SK-N-SH treated with all-trans-retinoic acid at 6 μM for 48 hours (cell line): ENCODE measurements at regions not wholly inside any gene's neighbourhood (a gene's known extent, or its start where the extent isn't known, plus 50 kb on each side); places are given as distances from the start of the nearest gene placed in this dataset.

Source experiments
- ATAC-seq: fragments of 200-7000 bp; cut with Tn5 transposase; 3 replicates; pipeline ENCODE4 v1.9.1; 2020; ENCODE audit warnings: mild to moderate bottlenecking, moderate library complexity
- ARNTL ChIP-seq: fragments of 450-650 bp; formaldehyde crosslinking; IDR thresholded peaks from 2 replicates; pipeline ENCODE4 v1.5.0; 2020; ENCODE audit warnings: low read depth, mild to moderate bottlenecking, moderate library complexity, borderline replicate concordance
- BACH2 ChIP-seq: fragments of 250-450 bp; sonication (Bioruptor Pico); IDR thresholded peaks from 2 replicates; pipeline ENCODE4 v1.9.0; 2021; ENCODE audit warnings: mild to moderate bottlenecking, borderline replicate concordance
- CREB5 ChIP-seq: fragments of 250-450 bp; sonication (Bioruptor Pico); IDR thresholded peaks from 2 replicates; pipeline ENCODE4 v1.5.1; 2020; ENCODE audit warnings: low read depth, mild to moderate bottlenecking, moderate library complexity
- CSDC2 ChIP-seq: fragments of 250-450 bp; sonication (Bioruptor Pico); IDR thresholded peaks from 2 replicates; pipeline ENCODE4 v1.5.0; 2020; ENCODE audit warnings: mild to moderate bottlenecking, moderate library complexity
- CSRNP3 ChIP-seq: fragments of 250-450 bp; sonication (Bioruptor Pico); IDR thresholded peaks from 2 replicates; pipeline ENCODE4 v1.5.1; 2021; ENCODE audit warnings: mild to moderate bottlenecking, moderate library complexity
- ESRRG ChIP-seq: fragments of 250-450 bp; sonication (Bioruptor Pico); IDR thresholded peaks from 2 replicates; pipeline ENCODE4 v1.6.1; 2021; ENCODE audit warnings: mild to moderate bottlenecking
- GLIS3 ChIP-seq: fragments of 250-450 bp; sonication (Bioruptor Pico); IDR thresholded peaks from 2 replicates; pipeline ENCODE4 v1.5.0; 2020; ENCODE audit warnings: mild to moderate bottlenecking, moderate library complexity
- ISL1 ChIP-seq: fragments of 250-450 bp; sonication (Bioruptor Pico); IDR thresholded peaks from 2 replicates; pipeline ENCODE4 v2.1.2; 2022; ENCODE audit warnings: mild to moderate bottlenecking, moderate library complexity
- OSR1 ChIP-seq: fragments of 250-450 bp; sonication (Bioruptor Pico); IDR thresholded peaks from 2 replicates; pipeline ENCODE4 v1.8.0; 2022; ENCODE audit warnings: moderate library complexity, mild to moderate bottlenecking, inconsistent platforms
- PATZ1 ChIP-seq: fragments of 250-450 bp; sonication (Bioruptor Pico); IDR thresholded peaks from 2 replicates; pipeline ENCODE4 v1.8.0; 2020; ENCODE audit warnings: mild to moderate bottlenecking, moderate library complexity, borderline replicate concordance
- POU6F1 ChIP-seq: fragments of 250-450 bp; sonication (Bioruptor Pico); IDR thresholded peaks from 2 replicates; pipeline ENCODE4 v1.8.0; 2021; ENCODE audit warnings: low read depth, mild to moderate bottlenecking, moderate library complexity, borderline replicate concordance
- RARB ChIP-seq: fragments of 250-450 bp; sonication (Bioruptor Pico); IDR thresholded peaks from 2 replicates; pipeline ENCODE4 v1.8.0; 2021; ENCODE audit warnings: mild to moderate bottlenecking, moderate library complexity
- SNAI2 ChIP-seq: fragments of 250-450 bp; sonication (Bioruptor Pico); IDR thresholded peaks from 2 replicates; pipeline ENCODE4 v1.5.0; 2020; ENCODE audit warnings: mild to moderate bottlenecking, moderate library complexity
- TCF4 ChIP-seq: fragments of 250-450 bp; sonication (Bioruptor Pico); IDR thresholded peaks from 2 replicates; pipeline ENCODE4 v1.8.0; 2021; ENCODE audit warnings: mild to moderate bottlenecking, moderate library complexity, borderline replicate concordance
- TOX ChIP-seq: fragments of 250-450 bp; sonication (Bioruptor Pico); IDR thresholded peaks from 2 replicates; pipeline ENCODE4 v1.8.0; 2021; ENCODE audit warnings: mild to moderate bottlenecking, moderate library complexity, borderline replicate concordance
- TSHZ2 ChIP-seq: fragments of 250-450 bp; sonication (Bioruptor Pico); IDR thresholded peaks from 2 replicates; pipeline ENCODE4 v1.5.0; 2020; ENCODE audit warnings: mild to moderate bottlenecking, moderate library complexity
- ZC3H10 ChIP-seq: fragments of 250-450 bp; sonication (Bioruptor Pico); IDR thresholded peaks from 2 replicates; pipeline ENCODE4 v1.5.1; 2021; ENCODE audit warnings: mild to moderate bottlenecking, moderate library complexity
- ZFP3 ChIP-seq: fragments of 250-450 bp; sonication (Bioruptor Pico); IDR thresholded peaks from 2 replicates; pipeline ENCODE4 v1.5.0; 2020; ENCODE audit warnings: mild to moderate bottlenecking, moderate library complexity
- ZFP30 ChIP-seq: fragments of 450-650 bp; formaldehyde crosslinking; IDR thresholded peaks from 2 replicates; pipeline ENCODE4 v1.5.0; 2022; ENCODE audit warnings: mild to moderate bottlenecking, moderate library complexity
- ZNF565 ChIP-seq: fragments of 450-650 bp; formaldehyde crosslinking; conservative IDR thresholded peaks from 2 replicates; pipeline ENCODE4 v1.5.0; 2020; ENCODE audit warnings: low read depth, mild to moderate bottlenecking, moderate library complexity
- ZNF70 ChIP-seq: fragments of 450-650 bp; formaldehyde crosslinking; IDR thresholded peaks from 2 replicates; pipeline ENCODE4 v1.5.0; 2020; ENCODE audit warnings: mild to moderate bottlenecking, moderate library complexity
- ZNF8 ChIP-seq: fragments of 450-650 bp; formaldehyde crosslinking; IDR thresholded peaks from 2 replicates; pipeline ENCODE4 v1.5.0; 2020; ENCODE audit warnings: mild to moderate bottlenecking, moderate library complexity

- TF ChIP-seq ARNTL (CRISPR knock-in tag), result no peak
- TF ChIP-seq SNAI2 (CRISPR knock-in tag), result no peak
- TF ChIP-seq TCF4 (CRISPR knock-in tag), result no peak
- TF ChIP-seq ZFP3, result no peak
- TF ChIP-seq RARB (CRISPR knock-in tag), result no peak
Observed at GRCh38 chr6:5851261-5851757, 155.4 kb downstream of the NRN1 start (continued).

GRCh38 chr6:5850848-5851255, 155.9 kb downstream of the NRN1 start:
- no peak for ATAC-seq
- TF ChIP-seq RARB (CRISPR knock-in tag) (no peak), ZNF8 (CRISPR knock-in tag) (no peak), ESRRG (CRISPR knock-in tag) (no peak), TOX (CRISPR knock-in tag) (no peak), ZNF565 (CRISPR knock-in tag) (no peak), ZFP30 (CRISPR knock-in tag) (no peak), OSR1 (no peak), ISL1 (CRISPR knock-in tag) (no peak), SNAI2 (CRISPR knock-in tag) (no peak), CSDC2 (CRISPR knock-in tag) (no peak), GLIS3 (no peak), CSRNP3 (CRISPR knock-in tag) (no peak), TCF4 (CRISPR knock-in tag) (no peak), POU6F1 (no peak), ZFP3 (no peak), BACH2 (CRISPR knock-in tag) (no peak), CREB5 (CRISPR knock-in tag) (no peak), TSHZ2 (CRISPR knock-in tag) (no peak)
- TF ChIP-seq, all 23 proteins: peak for 0

- ATAC-seq, result no peak
- no peak for TF ChIP-seq TCF4 (CRISPR knock-in tag)
- no peak for TF ChIP-seq ARNTL (CRISPR knock-in tag)
- no peak for TF ChIP-seq ESRRG (CRISPR knock-in tag)
- no peak for TF ChIP-seq CSRNP3 (CRISPR knock-in tag)
- TF ChIP-seq ZNF565 (CRISPR knock-in tag), result no peak
- TF ChIP-seq RARB (CRISPR knock-in tag), result no peak
- no peak for TF ChIP-seq GLIS3
- TF ChIP-seq ZC3H10 (CRISPR knock-in tag), result no peak
- no peak for TF ChIP-seq BACH2 (CRISPR knock-in tag)
- TF ChIP-seq ZNF8 (CRISPR knock-in tag), result no peak
- no peak for TF ChIP-seq TSHZ2 (CRISPR knock-in tag)
- TF ChIP-seq ZNF70 (CRISPR knock-in tag), result no peak
- no peak for TF ChIP-seq CREB5 (CRISPR knock-in tag)
- no peak for TF ChIP-seq PATZ1 (CRISPR knock-in tag)
- TF ChIP-seq ZFP3, result no peak
- no peak for TF ChIP-seq OSR1
- TF ChIP-seq ISL1 (CRISPR knock-in tag), result no peak
Observed at GRCh38 chr6:5846889-5847288, 159.8 kb downstream of the NRN1 start.
